ENCODE measurements at regions not wholly inside any gene's neighbourhood (a gene's known extent, or its start where the extent isn't known, plus 50 kb on each side); places are given as distances from the start of the nearest gene placed in this dataset.

DNA sequence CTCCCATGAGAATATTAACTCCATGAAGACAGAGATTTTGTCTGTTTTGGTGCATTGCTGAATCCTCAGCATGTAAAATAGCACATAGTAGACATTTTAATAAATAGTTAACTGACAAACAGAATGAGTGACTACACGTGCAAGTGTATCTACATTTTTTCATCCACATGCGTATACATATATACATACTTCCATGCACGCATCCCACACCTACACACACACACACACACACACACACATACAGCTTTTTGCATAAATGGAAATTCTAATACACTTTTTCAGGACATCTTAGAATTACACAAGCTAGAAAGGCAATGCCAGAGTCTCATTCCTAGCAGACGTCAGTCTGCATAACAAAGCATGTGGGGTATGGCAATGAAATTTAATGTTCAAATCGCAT lies 139.7 kb upstream of the LRFN2 start:
- DNase-seq (ENCODE audit: low read depth in 3 of 3, low spot score in 2 of 3) = no peak

DNA sequence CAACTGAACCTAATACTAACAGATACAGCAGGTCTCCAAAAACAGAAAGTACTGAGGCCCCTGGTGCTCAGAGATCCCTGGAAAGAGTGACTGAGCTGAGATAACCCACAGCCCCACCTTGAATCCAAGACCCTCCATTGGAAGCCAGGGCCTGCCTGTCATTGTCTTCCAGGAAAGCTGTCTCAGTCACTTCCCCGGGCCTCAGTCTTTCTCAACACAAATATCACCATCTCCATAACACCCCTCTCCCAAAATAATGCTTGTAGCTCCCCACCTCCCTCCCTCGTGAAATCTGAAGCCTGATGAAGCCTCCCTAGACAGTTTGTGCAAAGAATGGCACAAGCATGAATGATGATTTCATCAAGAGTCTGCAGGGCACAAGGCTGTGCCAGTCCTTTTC lies 138.2 kb upstream of the LRFN2 start:
- no peak for DNase-seq (ENCODE audit: low read depth in 3 of 3, low spot score in 2 of 3)

DNA sequence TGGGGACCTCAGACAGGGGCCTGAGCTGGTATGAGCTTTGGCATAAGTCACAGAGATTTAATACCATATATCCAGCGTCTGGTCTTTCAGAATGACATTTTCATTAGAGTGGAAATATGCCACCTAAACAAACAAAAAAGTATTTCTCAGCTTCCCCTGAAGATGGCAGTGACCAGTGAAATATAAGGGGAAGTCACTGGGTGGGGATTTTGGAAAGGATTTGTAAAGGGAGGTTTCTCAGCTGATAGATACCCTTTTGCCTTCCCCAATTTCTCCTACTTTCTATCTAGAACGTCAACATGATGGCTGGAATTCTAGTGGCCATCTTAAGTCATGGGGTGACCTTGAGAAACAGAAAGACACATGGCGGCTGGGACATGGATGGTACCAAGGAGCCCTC lies 137.7 kb upstream of the LRFN2 start:
- no peak for DNase-seq (ENCODE audit: low read depth in 3 of 3, low spot score in 2 of 3)

DNA sequence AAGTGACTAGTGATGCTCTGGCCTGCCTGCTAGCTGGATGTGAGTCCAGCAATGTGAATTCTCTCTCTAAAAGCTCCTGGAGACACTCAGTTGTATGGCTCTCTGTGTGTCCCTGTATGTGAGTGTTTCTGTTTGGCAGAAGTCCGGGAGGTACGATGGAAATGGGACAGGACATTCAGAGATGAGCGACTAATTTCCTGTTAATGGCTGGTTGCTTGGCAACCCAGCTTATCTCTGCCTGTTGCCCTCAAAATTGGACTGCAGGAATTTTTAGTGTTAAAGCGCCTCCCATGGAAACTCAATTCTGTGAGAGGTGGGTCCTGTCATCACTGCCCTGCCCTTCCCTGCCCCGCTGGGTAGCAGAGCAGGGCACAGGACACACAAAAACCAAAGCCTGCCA lies 136.8 kb upstream of the LRFN2 start:
- no peak for DNase-seq (ENCODE audit: low read depth in 3 of 3, low spot score in 2 of 3)

DNA sequence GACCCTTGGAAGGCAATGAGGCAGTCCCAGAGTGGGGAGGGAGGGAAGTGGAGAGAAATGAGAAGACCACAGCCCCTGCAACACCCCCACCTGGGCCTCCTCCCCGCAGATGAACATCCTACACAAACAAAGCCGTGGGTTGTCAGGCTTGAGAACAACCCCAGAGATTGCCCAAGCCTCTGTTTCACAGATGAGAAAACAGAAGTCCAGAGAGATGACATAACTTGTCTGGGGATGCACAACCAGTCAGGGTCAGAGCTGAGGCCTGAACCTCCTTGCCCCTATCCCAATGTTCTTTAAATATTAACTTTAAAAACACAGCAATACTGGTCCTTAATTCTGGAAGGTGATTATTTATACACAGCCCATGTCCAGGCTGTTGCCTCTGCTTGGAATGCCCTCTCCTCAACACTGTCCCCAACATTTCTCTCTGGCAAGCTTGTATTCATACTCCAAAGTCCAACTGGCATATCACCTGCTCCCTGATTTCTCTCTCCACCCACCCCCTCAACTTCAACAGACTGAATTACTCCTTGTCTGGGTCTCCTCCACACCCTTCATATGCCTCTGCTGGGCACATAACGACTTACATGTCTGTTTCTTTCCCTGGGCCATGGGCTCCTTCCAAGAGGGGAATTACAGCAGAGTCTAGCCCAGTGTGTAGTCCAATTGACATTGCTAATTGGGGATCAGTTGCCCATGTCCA lies 135.5 kb upstream of the LRFN2 start:
- no peak for DNase-seq (ENCODE audit: low read depth in 3 of 3, low spot score in 2 of 3)

DNA sequence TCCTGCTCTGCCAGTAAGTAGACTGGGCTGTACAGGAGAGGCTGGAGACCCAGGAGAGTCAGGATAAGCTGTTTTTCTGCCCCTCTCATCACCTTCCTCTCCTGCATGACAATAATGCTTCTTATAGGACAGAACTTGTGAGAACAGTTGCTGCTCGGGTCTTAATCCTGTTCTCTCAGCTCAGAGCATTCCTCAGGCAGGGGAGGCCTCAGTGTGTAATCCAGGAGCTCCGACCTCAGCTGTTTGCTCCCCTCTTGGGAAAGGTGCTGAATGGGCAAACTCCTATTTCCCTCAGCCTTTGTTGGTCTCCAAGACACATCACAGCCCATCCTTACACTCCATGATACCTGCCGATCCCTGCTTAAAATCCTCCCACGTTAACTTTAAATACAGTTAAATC lies 134.9 kb upstream of the LRFN2 start:
- no peak for DNase-seq (ENCODE audit: low read depth in 3 of 3, low spot score in 2 of 3)

DNA sequence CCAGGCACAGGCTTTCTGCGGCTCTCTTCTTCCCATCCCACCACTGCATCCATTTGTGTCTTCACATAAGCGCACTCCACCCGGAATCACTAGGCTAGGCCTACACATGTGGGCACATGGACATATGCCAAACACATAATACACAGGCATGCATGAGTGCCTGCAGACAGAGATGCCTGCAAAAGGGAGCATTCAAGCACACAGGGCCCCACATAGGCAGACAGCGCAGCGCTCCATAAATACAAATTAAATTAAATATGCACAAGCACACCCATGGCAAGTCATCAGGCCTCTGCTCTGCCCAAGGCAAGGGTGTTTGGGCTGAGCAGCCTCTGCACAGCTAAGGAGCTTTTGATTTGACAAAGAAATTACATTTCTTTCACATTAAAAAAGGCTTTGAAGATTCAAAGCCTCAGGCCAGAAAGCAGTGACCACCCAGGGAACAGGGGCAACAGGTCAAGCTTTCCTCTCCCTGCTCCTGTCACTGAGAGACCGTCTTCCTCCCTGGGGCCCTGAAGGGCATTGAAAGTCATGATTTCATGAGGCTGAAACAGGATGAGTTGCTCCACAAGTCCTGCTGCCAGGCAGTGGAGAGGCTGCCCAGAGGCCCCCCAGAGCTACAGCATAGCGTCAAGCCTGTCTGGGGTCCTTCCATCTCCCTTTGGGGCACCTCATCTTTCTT lies 134.2 kb upstream of the LRFN2 start:
- no peak for DNase-seq (ENCODE audit: low read depth in 3 of 3, low spot score in 2 of 3)

DNA sequence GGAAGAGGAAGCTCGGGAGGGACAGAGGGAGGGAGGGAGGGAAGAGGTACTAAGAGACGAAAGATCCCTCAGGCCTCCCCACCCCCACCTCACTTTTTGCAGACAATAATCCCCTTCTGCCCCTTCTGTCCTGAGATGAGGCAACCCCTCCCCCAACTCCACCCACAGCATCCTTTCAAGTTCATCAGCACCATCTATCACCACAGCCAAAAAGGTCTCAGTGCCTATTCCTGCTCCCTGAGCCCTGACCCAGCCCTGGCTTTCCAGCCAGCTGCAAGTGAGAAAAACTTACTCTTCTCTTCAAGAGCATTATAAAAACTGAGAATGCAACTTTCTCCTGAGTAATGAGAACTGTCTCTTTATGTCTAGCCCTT lies 133.2 kb upstream of the LRFN2 start:
- no peak for DNase-seq (ENCODE audit: low read depth in 3 of 3, low spot score in 2 of 3)

DNA sequence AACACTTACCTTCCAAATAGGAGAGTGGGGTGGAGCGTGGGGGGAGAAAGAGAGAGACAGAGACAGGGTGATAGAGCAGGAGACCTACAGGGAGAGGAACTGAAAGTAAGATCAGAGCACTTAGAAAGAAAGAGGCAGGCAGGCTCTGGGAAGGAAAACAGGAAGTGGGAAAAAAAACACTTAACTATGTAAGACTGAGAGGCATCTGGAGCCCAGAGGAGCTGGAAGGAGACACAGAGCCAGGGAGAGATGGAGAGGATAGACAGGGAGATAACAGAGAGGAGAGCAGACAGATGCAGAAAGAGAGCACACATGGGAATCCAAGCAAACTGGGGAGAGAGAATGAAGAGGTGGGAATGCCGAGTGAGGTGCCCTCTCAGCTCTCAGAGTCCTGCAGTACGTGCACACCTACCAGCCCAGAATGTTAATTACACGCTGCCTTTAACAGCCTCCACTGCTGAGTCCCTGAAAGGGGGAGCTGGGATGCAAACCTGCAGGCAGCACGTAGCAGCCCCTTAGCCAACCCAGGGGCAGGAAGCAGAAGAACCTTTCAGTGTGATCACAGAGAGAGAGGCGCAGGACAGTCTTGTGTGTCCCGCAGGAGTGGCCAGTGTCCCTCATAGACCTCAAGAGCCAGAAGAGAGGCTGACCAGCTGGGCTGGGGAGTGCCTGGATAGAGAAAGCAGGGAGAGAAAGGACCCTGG lies 132.7 kb upstream of the LRFN2 start:
- DNase-seq (ENCODE audit: low read depth in 3 of 3, low spot score in 2 of 3) = no peak

DNA sequence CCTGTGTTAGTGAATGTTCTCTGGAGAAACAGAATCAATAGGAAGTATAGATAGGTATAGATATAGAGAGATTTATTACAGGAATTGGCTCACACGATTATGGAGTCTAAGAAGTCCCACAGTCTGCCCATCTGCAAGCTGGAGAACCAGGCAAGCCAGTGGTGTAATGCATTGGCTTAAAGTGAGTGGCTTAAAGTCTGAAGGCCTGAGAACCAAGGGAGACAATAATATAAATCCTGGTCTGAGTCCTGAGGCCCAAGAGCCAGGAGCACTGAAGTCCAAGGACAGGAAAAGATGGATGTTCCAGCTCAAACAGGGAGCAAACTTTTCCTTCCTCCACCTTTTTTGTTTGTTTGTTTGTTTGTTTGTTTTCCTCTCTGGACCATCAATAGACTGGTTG lies 131.2 kb upstream of the LRFN2 start:
- DNase-seq (ENCODE audit: low read depth in 3 of 3, low spot score in 2 of 3) = no peak

DNA sequence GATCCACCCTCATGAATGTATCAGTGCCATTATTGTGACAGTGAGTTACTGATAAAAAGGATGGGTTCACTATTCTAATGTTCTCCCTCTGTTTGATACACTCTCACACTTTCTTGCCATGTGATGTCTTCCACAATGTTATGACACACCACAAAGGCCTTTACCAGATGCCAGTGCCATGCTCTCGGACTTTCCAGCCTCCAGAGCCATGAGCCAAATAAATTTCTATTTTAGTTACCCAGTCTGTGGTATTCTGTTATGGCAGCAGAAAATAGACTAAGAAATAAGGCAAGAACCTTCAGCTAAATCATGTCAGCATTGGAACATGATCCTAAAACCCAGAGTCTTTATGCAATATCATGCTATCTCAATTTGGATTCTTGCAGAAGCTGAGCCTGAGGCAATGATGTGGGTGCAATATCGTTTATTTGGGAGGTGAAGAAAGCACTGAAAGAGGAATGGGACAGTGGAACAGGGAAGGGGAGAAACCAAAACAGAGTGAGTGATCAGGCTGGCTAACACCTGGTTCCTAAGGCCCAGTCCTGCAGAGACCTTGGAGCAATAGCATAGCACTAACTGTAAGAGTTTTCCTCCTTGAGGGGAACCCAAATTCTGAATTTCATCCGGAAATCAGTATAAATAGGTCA lies 130.4 kb upstream of the LRFN2 start:
- no peak for DNase-seq (ENCODE audit: low read depth in 3 of 3, low spot score in 2 of 3)

DNA sequence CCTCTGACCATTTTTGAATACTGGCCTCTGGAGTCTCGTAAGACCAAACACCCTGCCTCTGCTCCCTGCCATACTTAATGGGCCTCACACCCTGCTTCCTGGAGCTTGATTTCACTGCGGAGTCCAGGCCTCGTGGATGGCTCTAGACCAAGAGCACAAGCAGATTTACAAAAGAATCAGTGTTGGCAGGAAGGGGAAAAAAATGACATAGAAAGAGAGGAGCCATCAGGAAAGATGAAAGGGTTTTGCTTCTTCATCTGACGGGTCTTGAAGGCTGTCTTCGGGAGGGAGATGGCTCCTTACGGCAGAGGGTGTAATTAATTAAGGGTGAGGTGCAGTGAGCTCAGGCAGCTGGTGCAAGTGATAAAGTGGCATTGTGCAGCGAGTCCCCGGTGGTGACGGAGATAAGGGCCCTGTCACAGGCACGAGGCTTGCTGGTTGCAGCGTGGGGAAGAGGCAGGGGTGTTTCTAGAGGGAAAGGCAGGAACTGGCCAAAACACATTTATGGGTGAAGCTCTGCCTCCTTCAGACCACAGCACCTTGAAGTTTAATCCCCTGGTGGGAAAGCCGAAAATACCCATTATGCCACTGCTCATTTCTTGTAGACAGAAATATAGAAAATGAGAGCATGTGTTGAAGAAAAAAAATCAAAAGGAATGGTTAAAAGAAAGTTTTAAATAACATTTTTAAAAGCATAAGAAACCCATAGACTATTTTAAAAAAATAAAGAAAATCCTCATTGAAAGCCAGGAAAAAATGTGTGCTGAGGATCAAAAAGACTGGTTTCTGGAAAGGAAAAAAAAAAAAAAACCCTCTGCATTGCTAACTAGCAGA lies 128.6 kb upstream of the LRFN2 start:
- no peak for DNase-seq (ENCODE audit: low read depth in 3 of 3, low spot score in 2 of 3)

DNA sequence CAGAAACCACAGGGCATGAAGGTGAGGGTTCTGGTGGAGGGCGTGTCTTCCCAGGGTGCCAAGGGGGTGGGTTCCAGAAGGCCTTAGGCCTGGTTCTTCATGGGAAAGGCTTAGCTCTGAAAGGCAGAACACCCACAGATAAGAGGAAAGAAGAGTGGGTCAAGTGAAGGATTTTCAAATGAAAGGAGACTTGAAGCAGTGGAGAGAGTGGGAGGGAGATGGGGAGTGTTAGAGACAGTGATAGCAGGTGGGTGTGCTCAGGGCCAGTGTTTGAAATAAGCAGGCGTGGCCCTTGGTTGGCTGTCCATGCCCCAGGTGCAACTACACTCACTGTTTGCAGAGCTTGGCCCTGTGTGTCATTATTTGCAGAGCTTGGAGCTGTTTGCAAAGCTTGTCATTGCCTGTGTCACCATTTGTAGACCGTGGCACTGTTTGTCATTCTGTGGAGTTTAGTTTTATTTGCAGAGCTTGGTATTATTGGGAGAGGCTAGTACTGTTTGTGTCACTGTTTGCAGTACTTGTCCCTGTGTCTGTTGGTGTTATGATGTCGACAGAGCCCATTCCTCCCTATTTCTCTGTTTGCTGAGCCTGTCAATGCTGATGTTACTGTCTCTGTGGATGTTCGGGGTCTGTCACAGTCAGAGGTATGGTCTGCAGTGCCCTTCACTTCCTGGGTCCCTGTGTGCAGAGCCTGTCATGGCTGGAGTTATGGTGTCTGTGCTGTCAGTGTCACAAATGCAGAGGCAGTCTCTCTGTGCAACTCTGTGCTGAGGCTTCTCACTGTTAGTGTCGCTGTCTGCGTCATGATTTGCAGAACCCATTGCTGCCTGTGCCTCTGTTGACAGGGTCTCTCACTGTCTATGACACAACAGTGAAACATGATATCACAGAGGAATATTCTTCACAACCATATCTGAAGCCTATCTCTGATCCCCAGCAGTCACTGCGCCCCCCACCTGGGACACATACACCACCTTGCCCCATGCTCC lies 127.7 kb upstream of the LRFN2 start:
- no peak for DNase-seq (ENCODE audit: low read depth in 3 of 3, low spot score in 2 of 3)

DNA sequence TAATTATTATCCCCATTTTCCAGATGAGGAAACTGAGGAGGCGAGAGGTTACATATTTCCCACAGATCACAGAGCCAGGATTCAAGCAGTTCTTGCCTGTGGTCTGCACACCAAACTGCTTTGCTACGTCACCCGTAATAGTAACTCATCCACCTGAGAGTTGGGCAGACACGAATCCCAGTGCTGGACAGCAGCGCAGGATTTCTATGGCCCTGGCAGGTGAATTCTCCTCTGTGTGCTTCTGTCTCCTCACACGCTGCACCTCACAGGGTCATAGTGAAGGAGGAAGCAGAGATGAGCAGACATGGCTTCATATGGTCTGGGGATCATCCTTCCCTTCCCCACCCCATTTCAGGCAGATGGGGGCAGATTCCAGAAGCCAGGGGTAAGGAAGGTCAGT lies 127.0 kb upstream of the LRFN2 start:
- DNase-seq (ENCODE audit: low read depth in 3 of 3, low spot score in 2 of 3) = no peak

DNA sequence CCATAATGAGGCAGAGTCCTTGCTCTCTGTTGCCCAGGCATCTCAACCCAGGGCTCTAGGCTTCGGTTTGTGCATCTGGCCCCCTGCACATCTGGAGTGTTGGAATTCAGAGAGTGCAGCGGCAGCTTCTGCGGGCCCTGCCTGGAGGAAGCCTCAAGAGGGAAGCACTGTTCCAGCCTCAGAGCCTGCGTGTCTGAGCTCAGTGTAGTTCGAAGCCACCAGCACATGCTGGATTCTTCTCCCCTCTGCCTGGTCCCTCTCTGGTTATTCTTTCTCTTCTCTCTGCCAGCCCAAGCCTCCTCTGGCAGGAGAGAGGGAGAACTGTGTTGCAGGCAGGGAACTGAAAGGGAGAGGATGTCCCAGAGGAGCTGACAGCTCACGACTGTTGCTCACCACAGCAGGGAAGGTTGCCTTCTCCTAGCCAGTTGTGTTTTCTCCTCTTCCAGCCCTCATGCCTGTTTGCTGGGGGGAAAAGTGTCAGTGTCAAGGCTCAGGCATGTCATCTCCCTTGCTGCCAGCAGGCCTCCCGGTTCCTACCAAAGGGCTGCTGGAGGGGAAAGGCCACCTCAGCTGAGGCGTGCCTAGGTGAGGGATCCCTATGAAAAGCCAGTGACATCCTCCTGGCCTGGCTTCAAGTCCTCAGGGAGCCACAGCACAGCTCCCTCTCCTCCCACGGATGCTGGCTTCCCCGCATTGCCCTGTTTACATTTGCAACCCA lies 126.0 kb upstream of the LRFN2 start:
- no peak for DNase-seq (ENCODE audit: low read depth in 3 of 3, low spot score in 2 of 3)

DNA sequence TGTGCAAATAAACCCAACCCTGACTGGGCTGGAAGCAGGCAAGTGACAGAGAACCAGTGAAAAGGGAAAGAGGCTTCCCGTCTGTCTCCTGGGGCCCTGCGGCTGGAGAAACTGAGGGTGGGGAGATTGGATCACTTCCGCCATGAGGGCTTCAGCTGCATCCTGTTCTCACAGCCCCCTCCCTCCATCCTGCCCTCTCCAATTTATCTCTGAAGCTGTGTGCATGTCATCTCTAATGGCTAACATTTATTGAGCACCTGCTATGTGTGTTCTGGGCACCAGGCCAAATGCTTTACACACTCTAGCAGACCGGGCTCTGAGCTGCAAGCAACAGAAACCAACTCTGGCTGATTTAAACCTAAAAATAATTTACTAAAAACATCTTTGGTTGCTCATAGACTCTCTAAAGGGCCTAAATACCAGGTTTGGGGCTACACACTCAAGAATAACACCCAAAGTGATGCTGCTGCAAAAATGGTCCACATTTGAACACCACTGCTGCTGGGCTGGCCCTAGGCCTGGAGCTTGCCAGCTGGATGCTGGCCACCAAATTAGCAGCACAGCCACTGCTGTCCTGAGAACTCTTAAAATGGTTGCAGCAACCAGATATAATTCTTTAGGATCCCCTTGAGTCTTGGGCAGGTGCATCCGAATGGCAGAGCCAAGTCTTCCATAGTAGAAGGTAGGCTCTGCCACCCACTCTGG lies 123.6 kb upstream of the LRFN2 start:
- DNase-seq (ENCODE audit: low read depth in 3 of 3, low spot score in 2 of 3) = no peak

DNA sequence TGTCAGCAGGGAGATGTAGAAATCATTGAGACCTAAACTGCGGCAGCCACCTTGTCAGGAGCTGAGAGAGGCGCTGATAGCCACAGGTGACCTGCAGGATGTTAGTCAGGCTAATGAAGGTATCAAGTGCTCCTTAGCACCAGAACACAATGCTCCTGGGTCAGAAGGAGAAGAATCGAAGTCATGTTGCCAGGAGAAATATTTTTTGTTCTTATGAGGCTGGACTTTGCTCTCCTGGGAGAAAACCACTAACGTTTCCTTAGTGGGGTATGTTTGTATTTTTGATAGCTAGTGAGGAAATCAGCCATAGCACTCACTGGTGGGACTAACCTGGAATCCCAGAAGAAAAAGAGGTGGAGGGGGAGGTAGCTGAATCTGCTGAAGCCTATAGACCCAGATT lies 120.9 kb upstream of the LRFN2 start:
- DNase-seq (ENCODE audit: low read depth in 3 of 3, low spot score in 2 of 3) = no peak

DNA sequence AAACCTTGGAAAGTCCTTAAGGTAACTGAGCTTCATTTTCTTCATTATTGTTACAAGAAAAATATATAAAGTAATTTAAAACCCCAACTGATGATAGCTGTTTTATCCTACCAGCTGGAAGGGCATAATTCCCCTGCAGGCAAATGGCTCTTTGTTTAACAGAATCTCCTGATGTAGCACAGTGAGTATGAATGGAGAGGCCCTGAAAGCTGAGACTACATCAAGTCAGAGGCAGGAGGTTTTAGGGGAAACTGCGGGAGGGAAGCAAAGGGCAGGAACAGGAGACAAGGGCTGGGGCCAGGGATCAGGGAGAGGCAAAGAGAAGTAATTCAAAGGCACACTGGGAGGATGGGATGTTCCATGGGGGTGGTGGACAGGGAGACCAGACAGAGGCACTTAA lies 119.0 kb upstream of the LRFN2 start:
- DNase-seq (ENCODE audit: low read depth in 3 of 3, low spot score in 2 of 3) = no peak
